A549 (cell line): ENCODE measurements at regions not wholly inside any gene's neighbourhood (a gene's known extent, or its start where the extent isn't known, plus 50 kb on each side); places are given as distances from the start of the nearest gene placed in this dataset.

ENCODE experiments used
- ATAC-seq, 2 experiments: fragments of 200-7000 bp in 1 of 2; fragments of >200 bp in 1 of 2; cut with Nextera tagmentation in 1 of 2; cut with Tn5 transposase in 1 of 2; 3 replicates each; pipeline versions ENCODE4 v1.8.0 to v1.9.1; 2018 to 2020; ENCODE audit warnings: mild to moderate bottlenecking in 1 of 2, moderate library complexity in 1 of 2
- CTCF ChIA-PET: fragments of 300-600 bp; sonication (Branson Sonifier 250); formaldehyde crosslinking; extraction: SDS; loops from one replicate; lab custom pipeline; 2021; ENCODE audit warnings: antibody characterized with exemption, inconsistent platforms; lab: Yijun Ruan, JAX
- POLR2A ChIA-PET: fragments of 350-600 bp; formaldehyde crosslinking; extraction: SDS; loops from one replicate; lab custom pipeline; 2021; ENCODE audit warnings: antibody characterized with exemption, inconsistent platforms; lab: Yijun Ruan, JAX
- DNase-seq, 2 experiments: peaks; one replicate each; pipeline versions ENCODE4 v3.0.0 to v3.0.0-alpha.2; 2011 to 2016; ENCODE audit warnings: low read depth in 1 of 2, low spot score in 1 of 2
- FAIRE-seq: peaks from 2 replicates; lab custom pipeline; 2011; peaks lifted over from hg19 to GRCh38; lab: Jason Lieb, UNC
- H3K27ac ChIP-seq, 2 experiments: fragments of >200 bp; sonication (Bioruptor Twin); formaldehyde crosslinking; 3 replicates each; pipeline ENCODE4 v1.5.1; 2016 to 2017
- H3K4me1 ChIP-seq: fragments of >200 bp; sonication (Bioruptor Twin); formaldehyde crosslinking; 3 replicates; pipeline ENCODE4 v1.6.1; 2016
- H3K4me2 ChIP-seq: fragments of >200 bp; sonication (Bioruptor Twin); formaldehyde crosslinking; 3 replicates; pipeline ENCODE4 v1.6.1; 2016
- H3K4me3 ChIP-seq: fragments of >200 bp; sonication (Bioruptor Twin); formaldehyde crosslinking; 3 replicates; pipeline ENCODE4 v1.5.1; 2016
- H3K9me3 ChIP-seq: fragments of >200 bp; sonication (Bioruptor Twin); formaldehyde crosslinking; 3 replicates; pipeline ENCODE4 v1.6.1; 2016
- ATOH8 ChIP-seq: fragments of 250-450 bp; sonication (Bioruptor Pico); IDR thresholded peaks from 2 replicates; pipeline ENCODE4 v1.5.0; 2020; ENCODE audit warnings: low read depth, mild to moderate bottlenecking, moderate library complexity
- BHLHE40 ChIP-seq: IDR thresholded peaks from 2 replicates; pipeline ENCODE4 v1.6.1; 2012; ENCODE audit warnings: low read depth, low read length, inconsistent platforms
- CBX8 ChIP-seq: fragments of 200-600 bp; sonication (generic); IDR thresholded peaks from 2 replicates; pipeline ENCODE4 v1.6.1; 2016
- CEBPB ChIP-seq, 2 experiments: fragments of >200 bp in 1 of 2; sonication (Bioruptor Twin) in 1 of 2; formaldehyde crosslinking in 1 of 2; IDR thresholded peaks; 2 replicates each; pipeline ENCODE4 v1.6.1; 2012 to 2016
- EP300 ChIP-seq, 2 experiments: fragments of >200 bp; sonication (Bioruptor Twin); formaldehyde crosslinking; IDR thresholded peaks; 2 replicates in 1 of 2; 3 replicates in 1 of 2; pipeline ENCODE4 v1.6.1; 2016 to 2017
- FOSL2 ChIP-seq, 2 experiments: fragments of 450-650 bp in 1 of 2; fragments of >200 bp in 1 of 2; sonication (Bioruptor Twin) in 1 of 2; formaldehyde crosslinking; IDR thresholded peaks; 2 replicates each; pipeline versions ENCODE4 v1.5.0 to v1.6.1; 2016 to 2020; ENCODE audit warnings: mild to moderate bottlenecking in 1 of 2, moderate library complexity in 1 of 2
- GATA3 ChIP-seq: IDR thresholded peaks from 2 replicates; pipeline ENCODE4 v1.6.1; 2012; ENCODE audit warnings: borderline replicate concordance
- HMGXB4 ChIP-seq: fragments of 250-450 bp; sonication (Bioruptor Pico); IDR thresholded peaks from 2 replicates; pipeline ENCODE4 v1.5.0; 2021; ENCODE audit warnings: mild to moderate bottlenecking, moderate library complexity, borderline replicate concordance
- HOXB5 ChIP-seq: fragments of 250-450 bp; sonication (Bioruptor Pico); IDR thresholded peaks from 2 replicates; pipeline ENCODE4 v1.5.0; 2020; ENCODE audit warnings: mild to moderate bottlenecking, moderate library complexity
- JUN ChIP-seq, 2 experiments: fragments of >200 bp; sonication (Bioruptor Twin); formaldehyde crosslinking; IDR thresholded peaks; 2 replicates in 1 of 2; 3 replicates in 1 of 2; pipeline ENCODE4 v1.6.1; 2016 to 2017
- MYC ChIP-seq: IDR thresholded peaks from 2 replicates; pipeline ENCODE4 v1.6.1; 2012; ENCODE audit warnings: mild to moderate bottlenecking, inconsistent platforms, low read length, improper control_type of control experiment, borderline replicate concordance
- NFE2L2 ChIP-seq: fragments of 150-350 bp; conservative IDR thresholded peaks from 2 replicates; pipeline ENCODE4 v1.6.1; 2014; ENCODE audit warnings: low read length
- NPAS2 ChIP-seq: fragments of 250-450 bp; sonication (Bioruptor Pico); IDR thresholded peaks from 2 replicates; pipeline ENCODE4 v1.8.0; 2022; ENCODE audit warnings: mild to moderate bottlenecking, moderate library complexity, borderline replicate concordance
- NR3C1 ChIP-seq: fragments of >200 bp; sonication (Bioruptor Twin); formaldehyde crosslinking; IDR thresholded peaks from 3 replicates; pipeline ENCODE4 v1.6.1; 2017
- RFX5 ChIP-seq: fragments of 450-650 bp; IDR thresholded peaks from 2 replicates; pipeline ENCODE4 v1.7.1; 2014; ENCODE audit warnings: antibody characterized with exemption, mild to moderate bottlenecking, moderate library complexity
- RNF2 ChIP-seq: fragments of 200-600 bp; sonication (generic); IDR thresholded peaks from 2 replicates; pipeline ENCODE4 v1.6.1; 2016; ENCODE audit warnings: low read depth, mild to moderate bottlenecking, antibody characterized with exemption, moderate library complexity, borderline replicate concordance
- SMC3 ChIP-seq: fragments of >200 bp; sonication (Bioruptor Twin); formaldehyde crosslinking; IDR thresholded peaks from 3 replicates; pipeline ENCODE4 v1.6.1; 2018; ENCODE audit warnings: inconsistent platforms
- TFCP2L1 ChIP-seq: fragments of 250-450 bp; sonication (Bioruptor Pico); IDR thresholded peaks from 2 replicates; pipeline ENCODE4 v1.5.0; 2021; ENCODE audit warnings: mild to moderate bottlenecking
- TP53 ChIP-seq: fragments of 250-450 bp; sonication (Bioruptor Pico); IDR thresholded peaks from 2 replicates; pipeline ENCODE4 v1.5.0; 2021; ENCODE audit warnings: mild to moderate bottlenecking, moderate library complexity
- ZC3H11A ChIP-seq: fragments of 450-650 bp; IDR thresholded peaks from 2 replicates; pipeline ENCODE4 v1.6.1; 2014; ENCODE audit warnings: antibody characterized with exemption, mild to moderate bottlenecking
- ZNF302 ChIP-seq: fragments of 250-450 bp; sonication (Bioruptor Pico); IDR thresholded peaks from 2 replicates; pipeline ENCODE4 v1.9.0; 2021; ENCODE audit warnings: inconsistent platforms, mild to moderate bottlenecking, moderate library complexity
- ZSCAN20 ChIP-seq: fragments of 250-450 bp; sonication (Bioruptor Pico); IDR thresholded peaks from 2 replicates; pipeline ENCODE4 v1.8.0; 2022; ENCODE audit warnings: mild to moderate bottlenecking, moderate library complexity
- WGBS: methylation state at CpG from one replicate; pipeline ENCODE4 v1.1.6; 2017; ENCODE audit errors: missing lambda C conversion rate; 5-methylcytosine and 5-hydroxymethylcytosine counted together
- TF ChIP-seq, protein P1 (sequence below): fragments of 200-600 bp; sonication (generic); IDR thresholded peaks from 2 replicates; pipeline ENCODE4 v1.6.1; 2016; ENCODE audit warnings: antibody characterized with exemption, mild to moderate bottlenecking, moderate library complexity

DNA sequence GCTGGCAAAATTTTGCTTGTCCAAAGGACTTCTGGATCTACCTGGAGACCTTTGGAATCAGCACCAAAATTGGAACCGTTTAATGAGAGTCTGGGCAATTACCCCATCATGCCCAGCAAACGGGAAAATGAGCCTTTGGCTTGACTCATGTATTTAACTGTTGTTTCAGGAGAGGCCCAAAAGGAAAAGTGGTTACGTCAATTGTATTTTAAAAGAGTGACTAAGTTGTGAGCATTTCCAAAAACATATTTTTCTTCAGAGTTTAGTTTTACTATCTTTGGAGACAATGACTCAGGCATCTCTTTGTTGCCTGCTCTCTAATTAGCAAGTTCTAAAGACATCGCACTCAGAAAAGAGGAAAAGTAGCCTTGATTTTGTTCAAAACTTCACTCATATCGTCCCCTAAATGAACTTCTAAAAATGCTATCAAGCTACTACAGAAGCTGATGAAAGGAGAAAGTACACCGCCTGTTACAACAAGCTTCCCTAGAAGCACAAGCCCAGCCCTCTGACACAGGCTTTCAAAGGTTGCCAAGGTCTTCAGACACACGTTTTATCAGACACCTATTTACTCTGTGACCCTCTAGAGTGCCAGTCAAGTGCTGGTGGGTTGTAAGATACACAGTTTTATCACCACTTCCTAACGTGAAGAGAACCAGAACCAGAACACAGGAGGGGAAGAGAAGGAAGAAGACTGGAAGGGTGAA, 146.2 kb downstream of the TBX18 start:
- TF ChIP-seq TFCP2L1, result no peak
- TF ChIP-seq CBX8, result no peak
- no peak for TF ChIP-seq TP53 (CRISPR knock-in tag)
- no peak for TF ChIP-seq NFE2L2
- TF ChIP-seq RFX5, result no peak
- no peak for TF ChIP-seq EP300 (IDR thresholded peaks at IDR 0.05)
- no peak for TF ChIP-seq NR3C1
- TF ChIP-seq NPAS2 (CRISPR knock-in tag), result no peak
- H3K4me2 ChIP-seq, result no peak overlapping the region
- no peaks in the 10 kb centered on the region for H3K9me3 ChIP-seq
- 54% methylated on average over 8 of the region's 8 CpGs for WGBS
- ATAC-seq (no peak), FAIRE-seq (no peak), DNase-seq (no peak)
- H3K4me1 ChIP-seq, result no peaks in the 10 kb centered on the region
- CTCF ChIA-PET, result no interaction called here
- H3K27ac ChIP-seq, result no peak overlapping the region
- no peak overlapping the region for H3K4me3 ChIP-seq
- POLR2A ChIA-PET, result no interaction called here

- DNase-seq (no peak), ATAC-seq (no peak), FAIRE-seq (no peak)
- CTCF ChIA-PET, result no interaction called here
- Histone ChIP-seq H3K27ac (no peak overlapping the region), H3K4me2 (no peak overlapping the region), H3K4me3 (no peak overlapping the region), H3K9me3 (no peaks in the 10 kb centered on the region), H3K4me1 (no peaks in the 10 kb centered on the region)
- TF ChIP-seq ZC3H11A (no peak), SMC3 (no peak), GATA3 (no peak), HOXB5 (no peak), ATOH8 (no peak), HMGXB4 (CRISPR knock-in tag) (no peak), BHLHE40 (no peak), MYC (no peak), RNF2 (no peak), JUN (IDR thresholded peaks at IDR 0.05) (no peak), FOSL2 (IDR thresholded peaks at IDR 0.05) (no peak), FOSL2 (CRISPR knock-in tag; IDR thresholded peaks at IDR 0.05) (no peak), ZSCAN20 (CRISPR knock-in tag) (no peak), CEBPB (IDR thresholded peaks at IDR 0.05) (no peak), ZNF302 (no peak)
- TF ChIP-seq, protein P1, sequence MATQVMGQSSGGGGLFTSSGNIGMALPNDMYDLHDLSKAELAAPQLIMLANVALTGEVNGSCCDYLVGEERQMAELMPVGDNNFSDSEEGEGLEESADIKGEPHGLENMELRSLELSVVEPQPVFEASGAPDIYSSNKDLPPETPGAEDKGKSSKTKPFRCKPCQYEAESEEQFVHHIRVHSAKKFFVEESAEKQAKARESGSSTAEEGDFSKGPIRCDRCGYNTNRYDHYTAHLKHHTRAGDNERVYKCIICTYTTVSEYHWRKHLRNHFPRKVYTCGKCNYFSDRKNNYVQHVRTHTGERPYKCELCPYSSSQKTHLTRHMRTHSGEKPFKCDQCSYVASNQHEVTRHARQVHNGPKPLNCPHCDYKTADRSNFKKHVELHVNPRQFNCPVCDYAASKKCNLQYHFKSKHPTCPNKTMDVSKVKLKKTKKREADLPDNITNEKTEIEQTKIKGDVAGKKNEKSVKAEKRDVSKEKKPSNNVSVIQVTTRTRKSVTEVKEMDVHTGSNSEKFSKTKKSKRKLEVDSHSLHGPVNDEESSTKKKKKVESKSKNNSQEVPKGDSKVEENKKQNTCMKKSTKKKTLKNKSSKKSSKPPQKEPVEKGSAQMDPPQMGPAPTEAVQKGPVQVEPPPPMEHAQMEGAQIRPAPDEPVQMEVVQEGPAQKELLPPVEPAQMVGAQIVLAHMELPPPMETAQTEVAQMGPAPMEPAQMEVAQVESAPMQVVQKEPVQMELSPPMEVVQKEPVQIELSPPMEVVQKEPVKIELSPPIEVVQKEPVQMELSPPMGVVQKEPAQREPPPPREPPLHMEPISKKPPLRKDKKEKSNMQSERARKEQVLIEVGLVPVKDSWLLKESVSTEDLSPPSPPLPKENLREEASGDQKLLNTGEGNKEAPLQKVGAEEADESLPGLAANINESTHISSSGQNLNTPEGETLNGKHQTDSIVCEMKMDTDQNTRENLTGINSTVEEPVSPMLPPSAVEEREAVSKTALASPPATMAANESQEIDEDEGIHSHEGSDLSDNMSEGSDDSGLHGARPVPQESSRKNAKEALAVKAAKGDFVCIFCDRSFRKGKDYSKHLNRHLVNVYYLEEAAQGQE, result no peak
- POLR2A ChIA-PET, result no interaction called here
- WGBS, result 52% methylated on average over 2 of the region's 2 CpGs
Measured at GRCh38 chr6:84615987-84616386, 148.4 kb downstream of the TBX18 start.
